Vagina (tissue), 2 donors: ENCODE measurements at regions not wholly inside any gene's neighbourhood (a gene's known extent, or its start where the extent isn't known, plus 50 kb on each side); places are given as distances from the start of the nearest gene placed in this dataset.

Experiments
- DNase-seq, 2 donors: peaks; one replicate each; pipeline ENCODE4 v3.0.0-alpha.2; 2017; ENCODE audit errors: extremely low spot score in 2 of 2
- H3K27ac ChIP-seq: fragments of 200-600 bp; sonication (generic); one replicate; pipeline ENCODE4 v1.5.1; 2019
- H3K27me3 ChIP-seq: fragments of 200-600 bp; sonication (generic); one replicate; pipeline ENCODE4 v1.5.1; 2019
- H3K36me3 ChIP-seq, 2 donors: fragments of 200-600 bp; sonication (generic); one replicate each; pipeline ENCODE4 v1.5.1; 2017 to 2019
- H3K4me1 ChIP-seq: fragments of 200-600 bp; sonication (generic); one replicate; pipeline ENCODE4 v1.5.1; 2019
- H3K4me3 ChIP-seq, 2 donors: fragments of 200-600 bp; sonication (generic); 1 replicate in 1 of 2; 2 replicates in 1 of 2; pipeline ENCODE4 v1.5.1; 2016 to 2019
- H3K9me3 ChIP-seq: fragments of 200-600 bp; sonication (generic); one replicate; pipeline ENCODE4 v1.5.1; 2019
- POLR2A ChIP-seq, 2 donors: fragments of 450-650 bp; IDR thresholded peaks; one replicate each; pipeline ENCODE4 v1.6.1; 2017; ENCODE audit warnings: antibody characterized with exemption in 2 of 2, mild to moderate bottlenecking in 2 of 2, moderate library complexity in 2 of 2
- POLR2AphosphoS5 ChIP-seq, 2 donors: sonication (generic); formaldehyde crosslinking; IDR thresholded peaks; one replicate each; pipeline ENCODE4 v1.9.0; 2017; ENCODE audit warnings: antibody characterized with exemption in 2 of 2, mild to moderate bottlenecking in 2 of 2, low read depth in 1 of 2; ENCODE audit not compliant: insufficient read depth in 1 of 2
- intact Hi-C: fragments of 100-400 bp; cut with DNase I; formaldehyde crosslinking; loops from one replicate; pipeline ENCODE4 v1.15.1; 2023
- TF ChIP-seq, protein P1 (sequence below), 3 experiments: fragments of 450-650 bp in 2 of 3; fragments of 200-600 bp in 1 of 3; sonication (generic) in 1 of 3; IDR thresholded peaks; one replicate each; pipeline ENCODE4 v1.5.1; 2017 to 2019; ENCODE audit warnings: antibody characterized with exemption in 3 of 3, mild to moderate bottlenecking in 2 of 3, moderate library complexity in 2 of 3

DNA sequence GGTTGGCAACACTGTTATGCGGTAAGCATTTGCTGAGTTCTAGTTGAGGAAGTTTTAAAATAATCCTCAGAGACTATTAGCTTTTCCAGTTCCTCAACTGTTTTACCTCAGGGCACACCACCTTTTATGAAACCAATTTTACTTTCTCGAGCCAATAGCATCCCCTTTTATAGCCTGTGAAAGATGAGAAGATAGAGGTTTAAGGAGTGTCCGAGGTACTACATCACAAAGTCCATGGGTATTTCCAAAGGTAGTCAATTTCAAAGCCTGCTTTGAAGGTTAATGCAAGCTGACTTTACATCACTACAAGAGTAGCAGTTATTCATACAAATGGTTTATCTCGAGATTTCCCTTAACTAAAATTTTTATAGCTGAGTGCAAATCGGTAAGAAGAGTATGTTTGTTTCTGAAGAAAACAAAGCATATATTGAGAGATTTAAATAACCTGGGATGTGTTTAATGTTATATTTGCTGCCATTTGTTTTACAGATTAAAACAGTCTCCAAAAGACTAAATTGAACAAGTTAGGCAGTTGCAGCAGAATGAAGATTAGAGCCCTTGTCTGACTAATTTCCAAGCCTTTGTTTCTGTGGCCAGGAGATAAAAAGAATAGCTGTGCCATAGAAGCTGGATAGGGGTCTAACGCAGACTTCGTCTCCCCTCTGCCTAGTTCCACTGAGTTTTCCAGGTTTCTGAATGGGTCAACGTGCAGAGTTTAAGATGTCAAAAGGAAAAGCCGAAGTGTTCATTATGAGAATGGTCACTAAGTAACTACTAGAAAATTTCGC is 74.7 kb upstream of the TRPC4 start:
- Histone ChIP-seq H3K27me3 (no peaks in the 10 kb centered on the region), H3K4me3 (no peak overlapping the region), H3K36me3 (no peaks in the 10 kb centered on the region), H3K4me1 (no peaks in the 10 kb centered on the region), H3K27ac (no peak overlapping the region), H3K9me3 (no peaks in the 10 kb centered on the region)
- TF ChIP-seq POLR2A (IDR thresholded peaks at IDR 0.05) (no peak), POLR2AphosphoS5 (IDR thresholded peaks at IDR 0.05; ENCODE audit: insufficient read depth in 1 of 2, low read depth in 1 of 2) (no peak)
- TF ChIP-seq, protein P1, sequence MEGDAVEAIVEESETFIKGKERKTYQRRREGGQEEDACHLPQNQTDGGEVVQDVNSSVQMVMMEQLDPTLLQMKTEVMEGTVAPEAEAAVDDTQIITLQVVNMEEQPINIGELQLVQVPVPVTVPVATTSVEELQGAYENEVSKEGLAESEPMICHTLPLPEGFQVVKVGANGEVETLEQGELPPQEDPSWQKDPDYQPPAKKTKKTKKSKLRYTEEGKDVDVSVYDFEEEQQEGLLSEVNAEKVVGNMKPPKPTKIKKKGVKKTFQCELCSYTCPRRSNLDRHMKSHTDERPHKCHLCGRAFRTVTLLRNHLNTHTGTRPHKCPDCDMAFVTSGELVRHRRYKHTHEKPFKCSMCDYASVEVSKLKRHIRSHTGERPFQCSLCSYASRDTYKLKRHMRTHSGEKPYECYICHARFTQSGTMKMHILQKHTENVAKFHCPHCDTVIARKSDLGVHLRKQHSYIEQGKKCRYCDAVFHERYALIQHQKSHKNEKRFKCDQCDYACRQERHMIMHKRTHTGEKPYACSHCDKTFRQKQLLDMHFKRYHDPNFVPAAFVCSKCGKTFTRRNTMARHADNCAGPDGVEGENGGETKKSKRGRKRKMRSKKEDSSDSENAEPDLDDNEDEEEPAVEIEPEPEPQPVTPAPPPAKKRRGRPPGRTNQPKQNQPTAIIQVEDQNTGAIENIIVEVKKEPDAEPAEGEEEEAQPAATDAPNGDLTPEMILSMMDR (IDR thresholded peaks at IDR 0.05): no peak
- intact Hi-C loops: no loop called here
- no peak for DNase-seq

DNA sequence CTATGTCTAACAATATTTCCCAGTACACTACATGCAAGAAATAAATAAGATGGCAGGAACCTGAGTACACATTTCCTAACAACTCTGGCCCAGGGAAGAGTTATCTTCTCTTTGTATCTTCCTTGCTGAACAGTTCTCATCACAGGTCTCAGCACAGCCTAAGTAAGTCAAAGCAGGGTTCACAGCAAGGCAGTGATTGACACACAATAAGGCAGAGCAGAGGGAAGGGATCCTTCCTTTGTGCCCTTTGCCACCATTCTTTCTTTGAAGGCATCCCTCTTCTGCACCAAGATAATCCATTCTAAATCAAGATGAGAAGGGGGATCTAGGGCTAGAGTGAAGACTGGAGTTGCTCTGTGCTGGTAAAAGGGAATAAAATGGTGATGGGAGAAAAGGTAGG is 73.4 kb upstream of the TRPC4 start:
- intact Hi-C loops: no loop called here
- Histone ChIP-seq H3K27me3 (no peaks in the 10 kb centered on the region), H3K9me3 (no peaks in the 10 kb centered on the region), H3K4me1 (no peaks in the 10 kb centered on the region), H3K27ac (no peak overlapping the region), H3K36me3 (no peaks in the 10 kb centered on the region), H3K4me3 (no peak overlapping the region)
- no peak for DNase-seq
- TF ChIP-seq POLR2A (IDR thresholded peaks at IDR 0.05) (no peak), POLR2AphosphoS5 (IDR thresholded peaks at IDR 0.05; ENCODE audit: insufficient read depth in 1 of 2, low read depth in 1 of 2) (no peak)
- TF ChIP-seq, protein P1 (IDR thresholded peaks at IDR 0.05): no peak

DNA sequence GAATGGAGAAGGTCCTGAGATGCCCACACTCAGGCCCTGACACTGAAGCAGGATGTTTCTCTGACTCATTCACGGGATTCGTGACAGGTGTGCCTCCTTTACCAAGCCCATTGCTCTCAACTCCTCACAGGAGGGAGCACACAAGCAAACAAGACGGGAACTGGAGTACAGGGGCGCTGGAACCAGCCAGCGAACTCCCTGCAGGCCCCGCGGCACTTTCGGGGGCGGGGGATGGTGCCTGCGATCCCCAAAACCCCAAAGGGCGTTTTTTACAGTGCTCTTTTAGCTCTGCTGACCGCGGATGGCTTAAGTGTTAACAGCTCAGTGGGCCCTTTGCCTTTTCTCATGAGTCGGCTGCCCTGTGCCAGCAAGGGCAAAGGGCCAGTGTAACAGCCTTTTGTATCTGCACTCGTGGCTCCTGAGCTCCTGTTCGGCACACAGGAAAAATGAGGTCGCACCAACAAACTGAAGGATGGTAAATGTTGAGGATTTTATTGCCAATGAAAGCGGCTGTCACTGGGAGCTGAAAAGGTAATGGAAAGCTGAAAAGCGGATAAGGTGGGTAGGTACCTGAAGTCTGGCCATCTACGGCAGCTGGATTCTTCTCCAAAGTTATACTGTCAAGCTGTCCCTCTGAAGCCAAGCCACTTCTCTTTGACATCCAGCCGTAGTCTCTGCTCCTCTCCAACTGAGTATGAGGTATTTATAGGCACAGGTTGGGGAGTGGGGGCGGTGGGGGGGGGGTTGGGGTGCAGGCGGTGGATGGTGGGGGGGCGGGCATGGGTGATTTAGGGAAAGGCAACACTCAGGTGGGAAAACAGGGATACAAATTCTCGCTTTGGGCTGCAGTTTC is 65.0 kb upstream of the TRPC4 start:
- Histone ChIP-seq H3K9me3 (no peaks in the 10 kb centered on the region), H3K4me1 (no peaks in the 10 kb centered on the region), H3K27ac (no peak overlapping the region), H3K36me3 (no peaks in the 10 kb centered on the region), H3K27me3 (no peaks in the 10 kb centered on the region), H3K4me3 (no peak overlapping the region)
- TF ChIP-seq POLR2A (IDR thresholded peaks at IDR 0.05) (no peak), POLR2AphosphoS5 (IDR thresholded peaks at IDR 0.05; ENCODE audit: insufficient read depth in 1 of 2, low read depth in 1 of 2) (no peak)
- TF ChIP-seq, protein P1 (IDR thresholded peaks at IDR 0.05): no peak
- no peak for DNase-seq
- intact Hi-C loops: no loop called here

DNA sequence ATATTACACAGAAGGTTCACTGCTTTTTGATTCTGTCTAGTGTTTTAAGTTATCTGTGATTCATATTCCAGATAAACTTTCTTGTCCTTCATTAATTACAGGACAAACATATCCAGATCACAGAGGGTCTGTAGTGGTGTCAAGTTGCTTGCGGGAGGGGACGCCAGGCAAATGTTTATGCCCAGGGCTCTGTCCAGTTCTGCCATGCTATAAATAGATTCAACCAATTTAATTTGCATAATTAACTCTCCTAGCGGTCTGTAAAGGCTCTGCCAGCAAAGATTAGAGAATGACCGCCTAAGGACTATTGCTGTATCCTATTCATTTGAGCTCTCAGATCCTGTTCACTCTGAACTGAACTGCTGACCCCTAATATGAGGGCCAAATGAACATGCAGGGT is 59.7 kb upstream of the TRPC4 start:
- Histone ChIP-seq H3K9me3 (no peaks in the 10 kb centered on the region), H3K4me3 (no peak overlapping the region), H3K36me3 (no peaks in the 10 kb centered on the region), H3K27ac (no peak overlapping the region), H3K27me3 (no peaks in the 10 kb centered on the region), H3K4me1 (no peaks in the 10 kb centered on the region)
- intact Hi-C loops: no loop called here
- no peak for TF ChIP-seq POLR2AphosphoS5 (IDR thresholded peaks at IDR 0.05; ENCODE audit: insufficient read depth in 1 of 2, low read depth in 1 of 2)
- TF ChIP-seq, protein P1 (IDR thresholded peaks at IDR 0.05): no peak
- no peak for TF ChIP-seq POLR2A (IDR thresholded peaks at IDR 0.05)
- no peak for DNase-seq

DNA sequence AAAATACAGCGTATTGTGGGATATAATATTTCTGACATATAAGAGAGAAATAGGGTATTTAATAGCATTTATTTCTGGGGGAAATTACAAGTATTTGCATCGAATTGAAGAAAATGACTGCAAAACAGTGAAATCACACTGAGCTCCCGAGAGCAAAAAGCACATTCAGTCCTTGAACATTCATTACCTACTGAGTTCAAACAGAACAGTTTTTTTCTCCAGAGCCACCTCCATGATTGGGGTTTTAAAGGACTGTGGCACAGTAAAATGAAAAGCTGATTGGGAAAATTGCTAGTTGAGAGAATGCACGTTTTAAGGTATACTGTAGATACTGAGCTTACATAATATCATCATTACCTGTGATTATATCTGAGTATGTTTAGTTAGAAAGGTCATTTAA is 58.0 kb upstream of the TRPC4 start:
- TF ChIP-seq POLR2AphosphoS5 (IDR thresholded peaks at IDR 0.05; ENCODE audit: insufficient read depth in 1 of 2, low read depth in 1 of 2) (no peak), POLR2A (IDR thresholded peaks at IDR 0.05) (no peak)
- TF ChIP-seq, protein P1 (IDR thresholded peaks at IDR 0.05): no peak
- H3K27me3 ChIP-seq: no peaks in the 10 kb centered on the region
- H3K27ac ChIP-seq: no peak overlapping the region
- H3K9me3 ChIP-seq: no peaks in the 10 kb centered on the region
- DNase-seq: no peak
- no peaks in the 10 kb centered on the region for H3K36me3 ChIP-seq
- H3K4me3 ChIP-seq: no peak overlapping the region
- intact Hi-C loops: no loop called here
- no peaks in the 10 kb centered on the region for H3K4me1 ChIP-seq
